H1 (cell line): ENCODE measurements at regions not wholly inside any gene's neighbourhood (a gene's known extent, or its start where the extent isn't known, plus 50 kb on each side); places are given as distances from the start of the nearest gene placed in this dataset.

Source experiments
- CTCF ChIA-PET: fragments of 300-600 bp; sonication (Branson Sonifier 250); formaldehyde crosslinking; loops from one replicate; lab custom pipeline; 2021; ENCODE audit not compliant: partially characterized antibody; lab: Charles Lee
- POLR2A ChIA-PET: fragments of 300-600 bp; sonication (Branson Sonifier 250); formaldehyde crosslinking; loops from one replicate; lab custom pipeline; 2021; ENCODE audit warnings: inconsistent platforms; ENCODE audit not compliant: partially characterized antibody; lab: Charles Lee
- DNase-seq, 2 experiments: peaks; one replicate each; pipeline versions ENCODE4 v3.0.0 to v3.0.0-alpha.2; 2010 to 2022; ENCODE audit warnings: low spot score in 2 of 2, low read depth in 1 of 2, mixed read lengths in 1 of 2
- FAIRE-seq: peaks from 2 replicates; lab custom pipeline; 2011; peaks lifted over from hg19 to GRCh38; lab: Jason Lieb, UNC
- H2AFZ ChIP-seq: 2 replicates; pipeline ENCODE4 v1.8.1; 2012; ENCODE audit warnings: low read length, inconsistent platforms
- H2AK5ac ChIP-seq: 2 replicates; pipeline ENCODE4 v1.6.1; 2013; ENCODE audit warnings: low read depth, low read length
- H2BK120ac ChIP-seq: replicated peaks from 2 replicates; pipeline ENCODE3; 2013; ENCODE audit warnings: low read depth, low read length, inconsistent platforms
- H2BK12ac ChIP-seq: 2 replicates; pipeline ENCODE4 v1.6.1; 2013; ENCODE audit warnings: low read depth, low read length
- H2BK15ac ChIP-seq: 2 replicates; pipeline ENCODE4 v1.6.1; 2013; ENCODE audit warnings: low read length
- H2BK20ac ChIP-seq: 2 replicates; pipeline ENCODE4 v1.6.1; 2013; ENCODE audit warnings: low read length
- H2BK5ac ChIP-seq: 2 replicates; pipeline ENCODE4 v1.6.1; 2013; ENCODE audit warnings: low read depth, low read length
- H3K14ac ChIP-seq: 2 replicates; pipeline ENCODE4 v1.6.1; 2013; ENCODE audit warnings: inconsistent platforms; ENCODE audit not compliant: insufficient read length
- H3K18ac ChIP-seq: 2 replicates; pipeline ENCODE4 v1.6.1; 2013; ENCODE audit warnings: low read length; ENCODE audit errors: extremely low read depth
- H3K23ac ChIP-seq: 2 replicates; pipeline ENCODE4 v1.6.1; 2013; ENCODE audit warnings: inconsistent platforms; ENCODE audit not compliant: insufficient read length
- H3K23me2 ChIP-seq: 2 replicates; pipeline ENCODE4 v1.6.1; 2013; ENCODE audit warnings: low read depth, low read length
- H3K27ac ChIP-seq: 2 replicates; pipeline ENCODE4 v1.6.1; 2011; ENCODE audit warnings: low read depth, low read length, inconsistent platforms
- H3K27me3 ChIP-seq, 4 experiments: replicated peaks in 1 of 4; 1 replicate in 1 of 4; 2 replicates in 3 of 4; pipeline versions ENCODE4 v1.6.1 to v1.8.1; 2011 to 2013; ENCODE audit warnings: low read length in 3 of 4, mild to moderate bottlenecking in 3 of 4, inconsistent platforms in 2 of 4, mixed read lengths in 2 of 4, moderate library complexity in 1 of 4; ENCODE audit not compliant: control insufficient read depth in 3 of 4, insufficient read depth in 3 of 4; ENCODE audit errors: extremely low read depth in 1 of 4
- H3K36me3 ChIP-seq, 4 experiments: 2 replicates each; pipeline versions ENCODE4 v1.6.1 to v1.8.1; 2011 to 2013; ENCODE audit warnings: mild to moderate bottlenecking in 4 of 4, low read length in 3 of 4, moderate library complexity in 2 of 4, control low read depth in 1 of 4, inconsistent platforms in 1 of 4; ENCODE audit not compliant: insufficient read depth in 4 of 4, control insufficient read depth in 2 of 4
- H3K4ac ChIP-seq: replicated peaks from 2 replicates; pipeline ENCODE3; 2013; ENCODE audit warnings: low read length, low read depth, mixed read lengths, inconsistent platforms; ENCODE audit not compliant: insufficient read length
- H3K4me1 ChIP-seq, 4 experiments: replicated peaks in 1 of 4; 1 replicate in 1 of 4; 2 replicates in 3 of 4; pipeline versions ENCODE4 v1.6.1 to v1.8.1; 2011 to 2013; ENCODE audit warnings: low read length in 3 of 4, inconsistent platforms in 2 of 4, mixed read lengths in 1 of 4; ENCODE audit not compliant: insufficient read depth in 4 of 4, control insufficient read depth in 3 of 4
- H3K4me2 ChIP-seq, 2 experiments: 2 replicates each; pipeline versions ENCODE4 v1.6.1 to v1.8.1; 2011 to 2013; ENCODE audit warnings: low read depth in 2 of 2, low read length in 2 of 2, control low read depth in 1 of 2, inconsistent platforms in 1 of 2, mild to moderate bottlenecking in 1 of 2; ENCODE audit not compliant: insufficient read depth in 1 of 2
- H3K4me3 ChIP-seq, 4 experiments: fragments of 200-600, 300-600 bp in 1 of 4; sonication (generic), shearing (Covaris generic), sonication (Bioruptor Twin) in 1 of 4; 2 replicates each; pipeline versions ENCODE4 v1.5.1 to v1.8.1; 2011 to 2016; ENCODE audit warnings: low read length in 4 of 4, low read depth in 3 of 4, control low read depth in 2 of 4, inconsistent platforms in 2 of 4, mild to moderate bottlenecking in 2 of 4, mixed read lengths in 1 of 4, moderate library complexity in 1 of 4; ENCODE audit not compliant: insufficient read depth in 2 of 4; ENCODE audit errors: extremely low read depth in 1 of 4
- H3K56ac ChIP-seq: replicated peaks from 2 replicates; pipeline ENCODE3; 2013; ENCODE audit warnings: low read depth, mild to moderate bottlenecking, mixed read lengths, low read length, inconsistent platforms; ENCODE audit not compliant: insufficient read length
- H3K79me1 ChIP-seq: 2 replicates; pipeline ENCODE4 v1.6.1; 2013; ENCODE audit warnings: low read depth, low read length, control low read depth
- H3K79me2 ChIP-seq, 2 experiments: 2 replicates each; pipeline versions ENCODE4 v1.6.1 to v1.8.1; 2012 to 2013; ENCODE audit warnings: low read length in 2 of 2, mild to moderate bottlenecking in 2 of 2, inconsistent platforms in 1 of 2; ENCODE audit not compliant: insufficient read depth in 2 of 2, control insufficient read depth in 1 of 2
- H3K9ac ChIP-seq, 4 experiments: replicated peaks in 1 of 4; 1 replicate in 1 of 4; 2 replicates in 3 of 4; pipeline versions ENCODE4 v1.6.1 to v1.8.1; 2011 to 2013; ENCODE audit warnings: low read depth in 3 of 4, low read length in 3 of 4, control low read depth in 2 of 4, mild to moderate bottlenecking in 2 of 4, moderate library complexity in 2 of 4, inconsistent platforms in 1 of 4; ENCODE audit errors: extremely low read depth in 1 of 4
- H3K9me3 ChIP-seq, 2 experiments: 2 replicates each; pipeline versions ENCODE4 v1.6.1 to v1.8.1; 2012 to 2013; ENCODE audit warnings: mild to moderate bottlenecking in 2 of 2, moderate library complexity in 2 of 2, control low read depth in 1 of 2, inconsistent platforms in 1 of 2, low read depth in 1 of 2, low read length in 1 of 2, mixed read lengths in 1 of 2; ENCODE audit not compliant: insufficient read depth in 2 of 2
- H4K20me1 ChIP-seq, 2 experiments: replicated peaks in 1 of 2; 2 replicates each; pipeline versions ENCODE3 to v1.8.1; 2011 to 2013; ENCODE audit warnings: inconsistent platforms in 2 of 2, low read length in 2 of 2, mild to moderate bottlenecking in 1 of 2; ENCODE audit not compliant: insufficient read depth in 2 of 2, control insufficient read depth in 1 of 2
- H4K5ac ChIP-seq: 2 replicates; pipeline ENCODE4 v1.6.1; 2013; ENCODE audit warnings: low read length, low read depth, mixed read lengths, inconsistent platforms; ENCODE audit not compliant: insufficient read length
- H4K8ac ChIP-seq: 2 replicates; pipeline ENCODE4 v1.8.0; 2013; ENCODE audit warnings: mild to moderate bottlenecking, moderate library complexity, low read length, inconsistent platforms; ENCODE audit not compliant: insufficient read depth; ENCODE audit errors: extremely low read depth
- H4K91ac ChIP-seq: replicated peaks from 2 replicates; pipeline ENCODE3; 2013; ENCODE audit warnings: low read length, mixed read lengths, inconsistent platforms; ENCODE audit not compliant: insufficient read length
- CBX8 ChIP-seq: fragments of 300-800, 300-1000 bp; sonication (generic); IDR thresholded peaks from 2 replicates; pipeline ENCODE4 v1.7.1; 2016; ENCODE audit warnings: low read depth, low read length, borderline replicate concordance
- HDAC6 ChIP-seq: IDR thresholded peaks from one replicate; pipeline ENCODE4 v1.7.1; 2012; ENCODE audit warnings: low read depth, mild to moderate bottlenecking, inconsistent platforms, low read length, moderate library complexity
- JUND ChIP-seq: IDR thresholded peaks from 2 replicates; pipeline ENCODE4 v1.6.1; 2011; ENCODE audit warnings: mild to moderate bottlenecking, improper control_type of control experiment, low read length
- KDM4A ChIP-seq: IDR thresholded peaks from one replicate; pipeline ENCODE4 v1.7.1; 2012; ENCODE audit warnings: low read depth, mild to moderate bottlenecking, moderate library complexity, low read length, inconsistent platforms; ENCODE audit not compliant: severe bottlenecking
- NRF1 ChIP-seq: IDR thresholded peaks from 2 replicates; pipeline ENCODE4 v1.6.1; 2011; ENCODE audit warnings: mild to moderate bottlenecking, low read depth, low read length, improper control_type of control experiment
- POU5F1 ChIP-seq: IDR thresholded peaks from 2 replicates; pipeline ENCODE4 v1.6.1; 2011; ENCODE audit warnings: low read depth, mild to moderate bottlenecking, low read length, moderate library complexity
- RAD21 ChIP-seq, 2 experiments: IDR thresholded peaks in 1 of 2; conservative IDR thresholded peaks in 1 of 2; 2 replicates each; pipeline ENCODE4 v1.6.1; 2011; ENCODE audit warnings: low read depth in 2 of 2, low read length in 2 of 2, improper control_type of control experiment in 1 of 2, inconsistent platforms in 1 of 2, mild to moderate bottlenecking in 1 of 2, moderate library complexity in 1 of 2
- SAP30 ChIP-seq: fragments of 300-600 bp; sonication (generic); IDR thresholded peaks from 2 replicates; pipeline ENCODE4 v1.7.1; 2012; ENCODE audit warnings: low read length, moderate library complexity, mild to moderate bottlenecking, inconsistent platforms; ENCODE audit not compliant: insufficient read depth, insufficient replicate concordance
- SIX5 ChIP-seq: IDR thresholded peaks from 2 replicates; pipeline ENCODE4 v1.6.1; 2011; ENCODE audit warnings: mild to moderate bottlenecking, low read depth, low read length
- TCF12 ChIP-seq: IDR thresholded peaks from 2 replicates; pipeline ENCODE4 v1.6.1; 2011; ENCODE audit warnings: low read depth, mild to moderate bottlenecking, low read length
- ZNF274 ChIP-seq: IDR thresholded peaks from 2 replicates; pipeline ENCODE4 v1.7.0; 2012; ENCODE audit warnings: low read length, borderline replicate concordance; ENCODE audit errors: extremely low read depth
- WGBS, 2 experiments: shearing (Covaris generic) in 1 of 2; methylation state at CpG; one replicate each; pipeline versions ENCODE4 v1.1.6 to v1.1.7; 2013 to 2015; ENCODE audit warnings: low lambda C conversion rate in 2 of 2, mixed read lengths in 2 of 2, inconsistent platforms in 1 of 2, low coverage in 1 of 2, missing lambda C conversion rate in 1 of 2; ENCODE audit not compliant: insufficient replicate concordance in 2 of 2, insufficient coverage in 1 of 2, insufficient read length in 1 of 2; ENCODE audit errors: extremely low coverage in 1 of 2, missing lambda C conversion rate in 1 of 2; 5-methylcytosine and 5-hydroxymethylcytosine counted together
- TF ChIP-seq, protein P1 (sequence below), 3 experiments: IDR thresholded peaks; 1 replicate in 2 of 3; 2 replicates in 1 of 3; pipeline versions ENCODE4 v1.5.1 to v1.6.1; 2011; ENCODE audit warnings: low read length in 3 of 3, mild to moderate bottlenecking in 3 of 3, inconsistent platforms in 2 of 3, low read depth in 1 of 3, moderate library complexity in 1 of 3; ENCODE audit not compliant: insufficient read depth in 1 of 3; ENCODE audit errors: control extremely low read depth in 1 of 3

DNA sequence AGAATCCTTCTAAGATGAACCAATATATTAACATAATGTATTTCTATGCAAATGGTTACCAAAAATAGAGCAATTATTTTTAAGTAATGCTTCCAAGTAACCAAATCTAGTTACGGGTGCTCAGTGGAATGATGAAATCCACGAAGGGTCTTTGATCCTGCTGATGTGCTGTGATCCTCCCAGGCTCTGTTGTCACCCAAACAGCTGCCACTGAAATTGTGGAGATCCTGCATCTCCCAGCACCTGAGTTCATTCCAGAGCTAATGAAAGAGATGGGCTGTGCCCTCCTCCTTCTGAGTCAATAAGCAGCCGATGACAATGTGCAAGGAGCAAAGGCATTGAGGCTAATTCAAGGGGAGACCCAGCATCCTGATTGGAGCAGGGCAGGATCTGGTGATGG is 362.4 kb upstream of the SOX11 start:
- Histone ChIP-seq H3K4me1 (no peaks in the 10 kb centered on the region), H3K23me2 (no peaks in the 10 kb centered on the region), H2BK120ac (no peak overlapping the region), H4K5ac (no peak overlapping the region), H3K9ac (no peak overlapping the region), H3K23ac (no peak overlapping the region), H3K4me3 (no peak overlapping the region), H2BK5ac (no peak overlapping the region), H4K91ac (no peak overlapping the region), H3K4me2 (no peak overlapping the region), H3K9me3 (no peaks in the 10 kb centered on the region), H2BK20ac (no peak overlapping the region), H3K36me3 (no peaks in the 10 kb centered on the region), H3K18ac (no peak overlapping the region), H2AFZ (no peak overlapping the region), H3K27ac (no peak overlapping the region), H4K20me1 (no peaks in the 10 kb centered on the region), H3K79me2 (no peaks in the 10 kb centered on the region), H3K27me3 (no peaks in the 10 kb centered on the region), H2BK15ac (no peak overlapping the region), H3K56ac (no peak overlapping the region), H3K4ac (no peak overlapping the region), H3K14ac (no peak overlapping the region), H4K8ac (no peak overlapping the region), H2BK12ac (no peak overlapping the region), H3K79me1 (no peaks in the 10 kb centered on the region), H2AK5ac (no peak overlapping the region)
- ChIA-PET POLR2A (no interaction called here), CTCF (no interaction called here)
- 95% methylated on average over 3 of the region's 3 CpGs; no CpG with 5 or more reads in 1 of the 2 experiments for WGBS, 2 experiments
- no peak for DNase-seq
- TF ChIP-seq SIX5 (no peak), TCF12 (no peak), POU5F1 (no peak), RAD21 (IDR thresholded peaks at IDR 0.05 in 1 of 2, conservative IDR thresholded peaks at IDR 0.05 in 1 of 2; ENCODE audit: low read depth in 2 of 2, low read length in 2 of 2) (no peak), NRF1 (no peak), JUND (no peak), HDAC6 (no peak), SAP30 (no peak), KDM4A (no peak), CBX8 (no peak), ZNF274 (no peak)
- TF ChIP-seq, protein P1, sequence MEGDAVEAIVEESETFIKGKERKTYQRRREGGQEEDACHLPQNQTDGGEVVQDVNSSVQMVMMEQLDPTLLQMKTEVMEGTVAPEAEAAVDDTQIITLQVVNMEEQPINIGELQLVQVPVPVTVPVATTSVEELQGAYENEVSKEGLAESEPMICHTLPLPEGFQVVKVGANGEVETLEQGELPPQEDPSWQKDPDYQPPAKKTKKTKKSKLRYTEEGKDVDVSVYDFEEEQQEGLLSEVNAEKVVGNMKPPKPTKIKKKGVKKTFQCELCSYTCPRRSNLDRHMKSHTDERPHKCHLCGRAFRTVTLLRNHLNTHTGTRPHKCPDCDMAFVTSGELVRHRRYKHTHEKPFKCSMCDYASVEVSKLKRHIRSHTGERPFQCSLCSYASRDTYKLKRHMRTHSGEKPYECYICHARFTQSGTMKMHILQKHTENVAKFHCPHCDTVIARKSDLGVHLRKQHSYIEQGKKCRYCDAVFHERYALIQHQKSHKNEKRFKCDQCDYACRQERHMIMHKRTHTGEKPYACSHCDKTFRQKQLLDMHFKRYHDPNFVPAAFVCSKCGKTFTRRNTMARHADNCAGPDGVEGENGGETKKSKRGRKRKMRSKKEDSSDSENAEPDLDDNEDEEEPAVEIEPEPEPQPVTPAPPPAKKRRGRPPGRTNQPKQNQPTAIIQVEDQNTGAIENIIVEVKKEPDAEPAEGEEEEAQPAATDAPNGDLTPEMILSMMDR (IDR thresholded peaks at IDR 0.05; ENCODE audit: control extremely low read depth in 1 of 3, insufficient read depth in 1 of 3, low read depth in 1 of 3, low read length in 3 of 3): no peak
- FAIRE-seq: no peak
